ENCODE measurements at regions not wholly inside any gene's neighbourhood (a gene's known extent, or its start where the extent isn't known, plus 50 kb on each side); places are given as distances from the start of the nearest gene placed in this dataset.

DNA sequence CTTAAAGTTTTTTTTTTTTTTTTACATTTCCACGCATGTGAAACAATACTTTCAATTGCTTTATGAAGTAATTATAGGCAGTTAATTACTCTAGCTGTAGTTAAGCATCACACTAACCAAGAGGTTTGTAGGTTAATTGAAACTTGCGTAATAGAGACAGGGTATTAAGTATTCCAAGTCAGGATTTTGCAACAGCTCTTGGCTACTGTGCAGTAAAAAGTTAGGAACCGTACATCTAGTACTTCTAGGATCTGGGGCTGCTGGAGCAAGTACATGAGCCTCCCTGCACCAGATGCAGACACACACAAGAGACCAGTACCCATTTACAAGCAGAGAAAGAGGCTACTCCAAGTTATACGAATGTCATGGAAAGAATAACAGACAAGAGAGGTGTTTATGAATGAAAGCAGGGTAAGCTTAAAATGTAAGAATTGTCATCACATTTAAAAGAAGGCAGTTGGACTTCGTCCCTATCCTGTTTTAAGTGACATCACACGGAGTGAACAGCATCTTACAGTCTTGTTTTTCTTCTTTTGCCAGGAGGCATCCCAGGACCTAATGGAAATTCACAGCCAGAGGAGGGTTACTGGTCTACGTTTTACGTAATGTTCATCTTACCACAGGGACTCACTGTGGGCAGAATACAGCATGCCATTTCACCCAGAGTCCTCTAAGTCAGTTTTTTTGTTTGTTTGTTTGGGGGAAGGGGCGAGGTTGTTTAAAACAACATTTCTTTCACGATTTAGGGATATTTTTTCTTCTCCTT lies 379.6 kb upstream of the PSMD7 start:
- H3K9me3 ChIP-seq = no peaks in the 10 kb centered on the region
- H3K4me3 ChIP-seq = no peak overlapping the region
- DNase-seq (ENCODE audit: extremely low spot score in 2 of 2) = no peak
- H3K27me3 ChIP-seq = no peaks in the 10 kb centered on the region
- intact Hi-C loops (cut with DNase I) = no loop called here
- TF ChIP-seq, protein P1, sequence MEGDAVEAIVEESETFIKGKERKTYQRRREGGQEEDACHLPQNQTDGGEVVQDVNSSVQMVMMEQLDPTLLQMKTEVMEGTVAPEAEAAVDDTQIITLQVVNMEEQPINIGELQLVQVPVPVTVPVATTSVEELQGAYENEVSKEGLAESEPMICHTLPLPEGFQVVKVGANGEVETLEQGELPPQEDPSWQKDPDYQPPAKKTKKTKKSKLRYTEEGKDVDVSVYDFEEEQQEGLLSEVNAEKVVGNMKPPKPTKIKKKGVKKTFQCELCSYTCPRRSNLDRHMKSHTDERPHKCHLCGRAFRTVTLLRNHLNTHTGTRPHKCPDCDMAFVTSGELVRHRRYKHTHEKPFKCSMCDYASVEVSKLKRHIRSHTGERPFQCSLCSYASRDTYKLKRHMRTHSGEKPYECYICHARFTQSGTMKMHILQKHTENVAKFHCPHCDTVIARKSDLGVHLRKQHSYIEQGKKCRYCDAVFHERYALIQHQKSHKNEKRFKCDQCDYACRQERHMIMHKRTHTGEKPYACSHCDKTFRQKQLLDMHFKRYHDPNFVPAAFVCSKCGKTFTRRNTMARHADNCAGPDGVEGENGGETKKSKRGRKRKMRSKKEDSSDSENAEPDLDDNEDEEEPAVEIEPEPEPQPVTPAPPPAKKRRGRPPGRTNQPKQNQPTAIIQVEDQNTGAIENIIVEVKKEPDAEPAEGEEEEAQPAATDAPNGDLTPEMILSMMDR (IDR thresholded peaks at IDR 0.05) = no peak
- no peak for TF ChIP-seq POLR2A (IDR thresholded peaks at IDR 0.05)
- TF ChIP-seq POLR2AphosphoS5 (IDR thresholded peaks at IDR 0.05; ENCODE audit: insufficient read depth in 1 of 2, low read depth in 1 of 2) = no peak
- H3K4me1 ChIP-seq = no peaks in the 10 kb centered on the region
- no peak overlapping the region for H3K27ac ChIP-seq
- no peaks in the 10 kb centered on the region for H3K36me3 ChIP-seq

GRCh38 chr16:73915935-73916334 lies 380.7 kb upstream of the PSMD7 start:
- Histone ChIP-seq H3K36me3 (no peaks in the 10 kb centered on the region), H3K4me1 (no peaks in the 10 kb centered on the region), H3K4me3 (no peak overlapping the region), H3K9me3 (no peaks in the 10 kb centered on the region), H3K27ac (no peak overlapping the region), H3K27me3 (no peaks in the 10 kb centered on the region)
- intact Hi-C loops (cut with DNase I) = no loop called here
- DNase-seq (ENCODE audit: extremely low spot score in 2 of 2) = no peak
- TF ChIP-seq POLR2A (IDR thresholded peaks at IDR 0.05) (no peak), POLR2AphosphoS5 (IDR thresholded peaks at IDR 0.05; ENCODE audit: insufficient read depth in 1 of 2, low read depth in 1 of 2) (no peak)
- TF ChIP-seq, protein P1 (IDR thresholded peaks at IDR 0.05) = no peak

GRCh38 chr16:73915140-73915539 lies 381.5 kb upstream of the PSMD7 start:
- intact Hi-C loops (cut with DNase I) = no loop called here

GRCh38 chr16:73912850-73913249 lies 383.8 kb upstream of the PSMD7 start:
- Histone ChIP-seq H3K9me3 (no peaks in the 10 kb centered on the region), H3K4me1 (no peaks in the 10 kb centered on the region), H3K36me3 (no peaks in the 10 kb centered on the region), H3K27me3 (no peaks in the 10 kb centered on the region), H3K4me3 (no peak overlapping the region), H3K27ac (no peak overlapping the region)
- intact Hi-C loops (cut with DNase I) = no loop called here
- TF ChIP-seq, protein P1 (IDR thresholded peaks at IDR 0.05) = no peak
- TF ChIP-seq POLR2A (IDR thresholded peaks at IDR 0.05) (no peak), POLR2AphosphoS5 (IDR thresholded peaks at IDR 0.05; ENCODE audit: insufficient read depth in 1 of 2, low read depth in 1 of 2) (no peak)
- no peak for DNase-seq (ENCODE audit: extremely low spot score in 2 of 2)

More at GRCh38 chr16:73915140-73915539, 381.5 kb upstream of the PSMD7 start:
- no peak overlapping the region for H3K27ac ChIP-seq
- no peaks in the 10 kb centered on the region for H3K9me3 ChIP-seq
- H3K36me3 ChIP-seq = no peaks in the 10 kb centered on the region
- no peak for DNase-seq (ENCODE audit: extremely low spot score in 2 of 2)
- H3K4me3 ChIP-seq = no peak overlapping the region
- H3K4me1 ChIP-seq = no peaks in the 10 kb centered on the region
- no peak for TF ChIP-seq POLR2A (IDR thresholded peaks at IDR 0.05)
- H3K27me3 ChIP-seq = no peaks in the 10 kb centered on the region

DNA sequence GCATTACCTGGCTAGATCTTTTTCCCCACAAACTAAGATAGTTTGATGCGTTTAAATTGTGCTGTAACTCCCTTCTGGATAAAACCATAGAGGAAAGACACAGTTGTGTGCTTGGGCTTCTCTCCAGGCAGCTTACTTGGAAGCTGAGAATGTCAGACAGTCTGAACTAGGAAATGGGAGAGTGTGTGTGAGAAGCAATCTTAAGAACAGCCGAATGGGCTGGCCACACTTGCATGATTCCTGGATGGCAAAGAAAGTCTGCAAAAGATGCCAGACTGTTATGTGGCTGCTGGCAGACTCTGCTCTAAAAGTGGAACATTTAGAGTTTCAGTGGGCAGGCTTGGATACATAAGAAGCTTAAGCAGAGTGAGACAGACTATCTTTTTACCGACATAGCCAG lies 384.3 kb upstream of the PSMD7 start:
- intact Hi-C loops (cut with DNase I) = no loop called here
- Histone ChIP-seq H3K27ac (no peak overlapping the region), H3K36me3 (no peaks in the 10 kb centered on the region), H3K4me1 (no peaks in the 10 kb centered on the region), H3K27me3 (no peaks in the 10 kb centered on the region), H3K4me3 (no peak overlapping the region), H3K9me3 (no peaks in the 10 kb centered on the region)
- no peak for TF ChIP-seq POLR2AphosphoS5 (IDR thresholded peaks at IDR 0.05; ENCODE audit: insufficient read depth in 1 of 2, low read depth in 1 of 2)
- no peak for TF ChIP-seq POLR2A (IDR thresholded peaks at IDR 0.05)
- TF ChIP-seq, protein P1 (IDR thresholded peaks at IDR 0.05) = no peak
- DNase-seq (ENCODE audit: extremely low spot score in 2 of 2) = no peak

All from vagina (tissue), 2 donors.